ENCODE measurements at regions not wholly inside any gene's neighbourhood (a gene's known extent, or its start where the extent isn't known, plus 50 kb on each side); places are given as distances from the start of the nearest gene placed in this dataset.

DNA sequence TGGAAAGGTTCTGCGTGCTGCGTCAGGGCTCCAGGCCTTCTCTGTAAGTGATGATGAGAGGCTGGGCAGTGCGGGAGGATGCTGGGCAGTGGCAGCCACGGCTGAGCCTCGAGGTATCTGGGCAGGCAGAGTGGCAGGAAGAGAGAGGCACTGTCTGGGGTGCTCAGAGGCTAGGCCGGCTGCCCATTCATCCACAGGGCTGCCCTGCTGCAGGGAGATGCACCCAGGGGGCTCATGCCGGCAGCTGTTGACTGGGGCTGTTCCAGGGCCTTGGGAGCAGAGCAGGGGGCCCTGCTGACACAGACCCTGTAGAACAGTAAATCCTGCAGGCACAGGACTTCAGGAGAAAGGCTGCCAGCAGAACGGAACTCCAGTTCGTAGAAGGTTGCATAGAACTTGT, 88.8 kb downstream of the BOD1 start:
- no peak for DNase-seq (ENCODE audit: low spot score)

DNA sequence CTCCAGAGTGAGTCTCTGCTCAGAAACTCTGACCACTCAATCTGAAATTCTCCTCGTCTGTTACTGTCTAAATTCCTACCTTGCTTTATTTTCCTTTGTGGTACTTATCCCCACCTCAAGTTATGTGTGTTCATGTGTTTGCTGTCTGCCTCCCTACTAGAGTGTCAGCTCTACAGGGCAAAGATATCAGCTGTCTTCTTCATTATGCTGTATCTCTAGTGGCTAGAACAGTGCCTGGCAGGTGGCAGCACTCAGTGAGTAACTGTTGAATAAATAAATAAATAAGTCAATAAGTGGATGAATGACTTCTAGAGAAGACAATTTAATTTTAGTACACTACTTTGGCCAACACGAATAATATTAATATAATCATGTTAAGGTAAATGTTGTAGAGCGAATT, 92.3 kb downstream of the BOD1 start:
- DNase-seq (ENCODE audit: low spot score), result no peak

DNA sequence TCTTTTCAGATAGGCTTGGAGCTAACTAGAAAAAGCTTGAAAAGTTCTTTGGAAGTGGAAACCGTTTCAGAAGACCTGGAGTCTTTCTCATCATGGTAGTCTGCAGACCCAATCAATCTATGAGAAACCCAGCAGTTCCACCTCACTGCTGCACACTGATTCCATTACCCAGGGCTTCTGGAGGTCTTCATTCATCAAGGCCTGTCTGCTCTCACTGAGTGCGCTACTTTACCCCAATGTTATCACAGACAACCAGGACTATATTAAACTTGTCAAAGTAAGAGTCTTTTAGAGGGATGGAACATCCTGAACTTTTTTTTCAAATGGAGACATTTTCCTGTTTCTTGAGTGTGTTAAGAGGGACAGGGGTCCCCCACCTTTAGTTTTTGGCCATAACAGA, 93.1 kb downstream of the BOD1 start:
- no peak for DNase-seq (ENCODE audit: low spot score)

- no peak for DNase-seq (ENCODE audit: low spot score)
Measured at GRCh38 chr5:173522518-173522917, 93.9 kb downstream of the BOD1 start.

GRCh38 chr5:173518856-173519255, 97.6 kb downstream of the BOD1 start:
- DNase-seq (ENCODE audit: low spot score), result no peak

DNA sequence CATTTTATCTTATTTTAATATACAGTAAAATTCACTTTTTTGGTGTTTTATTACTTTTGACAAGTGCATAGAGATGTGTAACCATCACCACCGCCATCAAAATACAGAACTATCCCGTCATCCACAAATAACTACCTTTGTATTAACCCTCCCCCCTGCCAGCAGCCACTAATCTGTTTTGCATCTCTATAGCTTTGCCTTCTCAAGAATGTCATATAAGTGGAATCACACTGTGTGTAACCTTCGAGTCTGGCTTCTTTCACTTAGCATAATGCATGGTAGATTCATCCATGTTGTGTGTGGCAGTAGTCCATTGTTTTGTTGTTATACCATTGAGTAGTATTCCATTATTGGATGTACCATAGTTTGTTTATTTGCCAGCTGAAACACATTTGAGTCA, 98.8 kb downstream of the BOD1 start:
- DNase-seq (ENCODE audit: low spot score), result no peak

DNA sequence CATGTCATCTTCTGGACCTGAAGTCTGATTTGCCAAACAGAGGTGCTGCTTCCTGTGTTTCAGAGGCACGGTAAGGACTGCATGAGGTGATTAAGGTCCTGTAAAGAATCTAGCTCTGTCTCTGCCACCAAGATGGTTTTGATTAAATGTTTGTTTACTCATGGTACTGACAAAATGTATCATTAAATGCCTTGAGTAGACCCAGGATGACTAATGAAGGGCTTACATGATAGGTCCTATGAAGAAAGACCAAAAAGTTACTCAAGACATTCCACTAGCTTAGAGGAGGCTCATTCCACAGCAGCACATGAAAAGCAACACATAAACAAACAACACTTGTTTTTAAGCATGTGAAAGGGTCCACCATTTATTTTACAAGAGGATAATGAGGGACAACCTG, 100.9 kb downstream of the BOD1 start:
- DNase-seq (ENCODE audit: low spot score), result no peak

GRCh38 chr5:173514661-173515060, 101.8 kb downstream of the BOD1 start:
- no peak for DNase-seq (ENCODE audit: low spot score)

DNA sequence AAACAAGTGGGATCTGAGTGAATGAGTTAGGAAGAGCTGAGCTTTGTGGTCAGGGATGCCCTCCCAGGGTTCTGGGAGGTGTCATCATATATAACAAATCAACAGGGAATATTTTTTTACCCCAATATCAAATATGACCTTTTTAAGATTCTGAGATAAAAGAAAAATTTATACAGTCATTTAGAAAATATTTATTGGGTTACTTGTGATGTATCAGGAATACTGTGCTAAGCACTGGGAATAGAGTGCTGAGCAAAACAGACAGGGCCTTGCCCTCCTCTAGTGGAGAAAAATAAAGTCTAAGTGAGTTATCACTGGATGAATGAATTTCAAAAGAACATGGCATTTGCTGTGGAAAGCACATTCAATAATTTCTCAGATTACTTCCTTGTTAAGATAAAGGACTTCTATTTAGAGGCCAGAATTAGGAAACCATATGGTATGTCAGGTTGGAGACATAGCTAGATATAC, 102.9 kb downstream of the BOD1 start:
- no peak for DNase-seq (ENCODE audit: low spot score)

- no peak for DNase-seq (ENCODE audit: low spot score)
Measured at GRCh38 chr5:173512637-173513435, 103.6 kb downstream of the BOD1 start.

GRCh38 chr5:173509060-173509459, 107.4 kb downstream of the BOD1 start:
- no peak for DNase-seq (ENCODE audit: low spot score)

DNA sequence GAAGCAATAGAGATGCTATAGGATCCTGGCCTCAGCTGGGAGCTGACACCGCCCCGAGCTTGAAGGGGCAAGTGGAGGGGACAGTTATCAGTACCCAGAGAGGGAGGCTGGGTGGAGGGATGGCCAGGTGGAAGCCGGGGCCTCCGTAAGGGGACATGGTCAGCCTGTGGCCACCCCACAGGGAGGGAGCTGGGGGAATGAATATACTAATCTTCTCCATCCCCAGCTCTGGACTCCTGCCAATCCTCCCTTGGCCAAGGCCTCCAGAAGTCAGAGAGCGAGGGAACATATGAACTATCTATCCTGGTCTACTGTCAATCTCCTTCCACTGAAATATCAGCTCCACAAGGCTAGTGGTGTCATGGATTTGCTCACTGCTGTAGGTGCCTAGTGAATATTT, 109.3 kb downstream of the BOD1 start:
- DNase-seq (ENCODE audit: low spot score), result no peak

- no peak for DNase-seq (ENCODE audit: low spot score)
Measured at GRCh38 chr5:173505634-173506033, 110.8 kb downstream of the BOD1 start.

GRCh38 chr5:173501922-173502321, 114.5 kb downstream of the BOD1 start:
- DNase-seq (ENCODE audit: low spot score), result no peak

DNA sequence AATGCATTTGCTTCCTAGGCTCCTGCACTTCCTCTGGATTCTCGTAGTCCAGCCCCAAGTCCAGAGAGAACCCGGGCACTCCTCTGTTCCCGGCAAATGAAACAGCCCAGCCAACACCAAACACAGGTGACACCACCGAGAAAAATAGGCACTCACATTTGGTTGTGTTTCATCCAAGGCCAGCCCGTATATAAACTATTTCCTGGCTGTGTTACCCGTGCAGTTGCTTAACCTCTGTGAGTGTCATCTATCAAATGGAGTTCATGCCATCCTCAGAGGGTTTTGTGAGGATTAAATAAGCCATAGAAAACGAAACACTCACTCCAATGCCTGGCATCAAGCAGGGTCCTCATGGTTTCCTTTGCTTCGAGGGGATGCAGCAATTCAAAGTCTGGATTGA, 115.2 kb downstream of the BOD1 start:
- no peak for DNase-seq (ENCODE audit: low spot score)

DNA sequence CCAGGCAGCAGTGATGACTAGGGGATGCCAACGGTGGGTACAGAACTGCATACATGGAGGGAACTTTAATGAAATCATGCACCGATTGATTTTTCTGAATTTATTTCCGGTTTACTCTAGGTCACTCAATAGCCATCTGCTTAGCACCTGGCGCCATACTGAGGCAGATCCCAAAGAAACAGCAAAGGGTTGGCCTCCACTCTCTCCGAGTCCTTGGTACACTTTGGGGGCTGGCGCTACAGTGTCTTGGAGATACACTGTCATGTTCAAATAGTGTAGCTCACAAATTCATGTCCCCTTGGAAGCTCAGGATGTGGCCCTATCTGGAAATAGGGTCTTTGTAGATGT, 116.3 kb downstream of the BOD1 start:
- no peak for DNase-seq (ENCODE audit: low spot score)

DNA sequence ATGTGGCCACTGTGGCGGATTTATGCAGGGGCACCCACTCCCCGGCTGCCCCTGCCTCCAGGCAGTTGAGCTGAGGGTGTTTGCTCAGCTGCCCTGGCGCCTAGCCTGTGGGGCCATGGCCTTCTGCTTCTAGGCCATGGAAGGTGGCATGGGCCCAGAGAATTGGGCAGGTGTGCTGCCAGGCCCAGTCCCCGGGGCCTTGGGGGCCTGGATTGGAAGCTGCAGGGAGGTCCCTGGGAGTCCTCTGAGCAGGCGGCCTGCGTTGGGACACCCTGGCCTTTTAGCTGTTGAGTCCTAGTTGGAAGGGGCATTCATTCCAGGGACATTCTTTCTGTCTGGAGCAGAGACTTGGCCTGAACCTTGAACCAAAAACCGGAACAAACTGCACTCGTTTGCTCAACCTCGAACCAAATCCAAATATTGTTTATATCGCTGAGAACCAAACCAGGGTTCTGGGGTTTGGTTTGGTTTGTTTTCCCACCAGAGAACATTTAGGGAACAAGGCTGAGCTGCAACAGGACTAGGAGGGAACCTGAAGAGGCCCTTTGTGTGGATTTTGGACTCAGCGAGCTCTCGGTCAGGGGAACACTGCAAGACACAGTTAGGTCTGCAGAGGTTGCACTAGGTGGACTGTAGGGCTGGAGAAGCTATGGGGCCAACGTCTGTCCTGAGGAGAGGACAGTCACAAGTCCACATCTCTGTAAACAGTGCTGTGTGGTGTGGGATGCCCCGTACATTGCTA, 116.8 kb downstream of the BOD1 start:
- no peak for DNase-seq (ENCODE audit: low spot score)

DNA sequence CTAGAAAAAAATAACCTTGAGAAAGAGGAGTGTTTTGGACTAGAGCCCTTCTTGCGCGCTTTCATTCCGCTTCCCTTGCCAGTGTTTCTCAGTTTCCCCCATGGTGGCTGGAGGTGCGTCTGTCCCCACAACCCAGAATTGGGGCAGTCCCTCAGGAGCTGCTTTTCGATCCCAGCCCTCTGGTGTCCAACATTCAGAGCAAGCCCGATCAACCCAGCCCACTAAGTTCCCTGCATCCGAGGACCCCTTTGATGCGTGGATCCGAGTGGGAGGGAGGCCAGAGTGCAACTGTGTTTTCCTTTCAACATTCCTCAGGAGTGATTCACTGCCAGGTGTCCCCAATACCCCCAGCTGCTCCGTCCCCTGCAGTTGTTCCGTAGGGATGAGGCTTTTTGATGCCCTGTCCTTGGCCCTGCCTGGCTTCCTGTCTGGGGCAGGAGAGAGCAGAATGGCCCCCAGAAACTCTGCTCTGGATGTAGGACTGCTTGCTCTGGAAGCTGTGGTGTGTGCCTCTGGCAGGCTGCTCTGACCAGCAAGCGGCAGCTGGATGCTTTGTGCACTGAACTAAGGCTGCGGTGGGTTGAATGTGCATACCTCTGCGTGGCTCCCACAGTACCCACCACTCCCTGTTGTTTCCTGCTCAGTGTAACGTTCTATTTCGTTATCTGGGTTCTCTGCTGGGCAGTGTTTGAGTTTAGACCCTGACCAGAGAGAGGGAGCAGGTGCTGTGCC, 117.5 kb downstream of the BOD1 start:
- DNase-seq (ENCODE audit: low spot score), result no peak

DNA sequence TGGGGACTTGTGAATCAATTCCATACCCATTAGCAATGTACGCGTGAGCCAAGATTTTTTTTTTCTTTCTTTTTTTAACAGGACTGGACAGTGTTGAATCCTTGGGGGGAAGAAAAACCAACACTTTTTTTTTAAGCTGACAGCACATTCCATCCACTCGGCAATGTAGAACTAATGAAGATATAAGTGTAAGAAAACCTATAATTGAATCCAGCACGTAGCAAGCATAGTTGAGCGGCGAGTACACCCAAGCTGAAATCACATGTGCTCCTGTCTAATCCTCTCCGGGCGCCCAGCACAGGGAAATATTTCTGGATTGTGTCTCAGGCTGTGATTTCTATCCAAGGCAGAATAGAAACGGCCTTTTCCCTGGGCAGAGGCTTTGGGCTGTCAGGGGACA, 118.2 kb downstream of the BOD1 start:
- DNase-seq (ENCODE audit: low spot score), result no peak

DNA sequence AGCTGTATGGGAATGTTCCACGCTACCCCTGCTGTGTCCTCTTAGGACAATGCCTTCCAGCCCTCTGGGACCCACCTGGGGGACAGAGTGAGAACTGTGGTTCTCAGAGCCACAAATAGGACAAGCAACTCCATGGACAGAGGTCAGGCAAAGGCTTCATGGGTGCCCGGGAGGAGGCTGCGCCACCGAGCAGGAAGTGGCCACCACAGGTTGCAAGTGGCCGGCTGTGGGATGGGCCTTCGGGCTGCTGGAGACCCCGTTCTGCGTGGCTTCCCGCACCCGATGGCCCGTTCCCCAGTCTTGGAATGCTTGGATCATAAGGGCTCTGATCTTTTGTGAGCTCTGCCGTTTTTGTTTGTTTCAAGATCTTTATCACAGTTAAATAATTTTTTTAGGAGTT, 118.8 kb downstream of the BOD1 start:
- no peak for DNase-seq (ENCODE audit: low spot score)

- DNase-seq (ENCODE audit: low spot score), result no peak
Measured at GRCh38 chr5:173496883-173497255, 119.6 kb downstream of the BOD1 start.

DNA sequence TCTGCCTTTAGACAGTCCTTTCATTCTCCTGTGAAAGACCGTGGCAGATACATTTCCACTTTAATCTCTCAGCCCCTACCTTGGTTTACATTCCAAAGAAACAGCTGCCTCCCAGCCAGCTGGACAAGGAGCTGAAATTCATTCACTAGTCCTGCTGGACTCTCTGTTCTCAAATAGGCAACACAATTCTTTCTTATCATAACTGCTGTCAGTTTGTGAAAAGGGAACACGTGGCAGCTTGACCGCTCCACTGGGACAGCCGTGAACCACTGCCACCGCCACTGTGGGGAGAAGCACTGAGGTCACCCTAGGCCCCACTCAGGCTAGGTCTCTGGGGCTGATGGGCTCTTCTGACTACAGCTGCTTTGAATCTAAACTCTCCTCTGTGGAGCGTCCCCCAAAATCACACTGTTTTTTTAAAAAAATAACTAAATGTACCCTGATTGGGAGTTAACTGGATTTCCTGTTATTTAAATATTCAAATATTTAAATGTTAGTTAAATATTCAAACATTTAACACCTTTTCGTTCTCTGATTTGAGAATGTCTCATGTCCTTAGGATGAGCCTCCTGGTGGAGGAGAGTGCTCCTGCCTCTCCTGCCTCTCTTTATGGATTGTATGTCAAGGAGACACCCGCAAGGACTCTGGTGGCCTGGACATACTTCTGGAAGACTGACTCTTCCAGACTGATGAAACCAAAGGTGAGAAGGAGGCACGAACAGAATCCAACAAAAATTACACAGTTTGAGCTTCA, 120.1 kb downstream of the BOD1 start:
- DNase-seq (ENCODE audit: low spot score), result no peak
